Activated CD4-positive, alpha-beta memory T cell treated with anti-CD3 and anti-CD28 coated beads, Interleukin-2, amount 10 ng/mL, durations not matched to agents 7 days and 5 days (primary cell): ENCODE measurements at regions not wholly inside any gene's neighbourhood (a gene's known extent, or its start where the extent isn't known, plus 50 kb on each side); places are given as distances from the start of the nearest gene placed in this dataset.
"Not testable (repeated sequence)": the region's sequence is repeated elsewhere in the genome, so short reads cannot be mapped to it uniquely, and the experiment has no call there.

ENCODE experiments used
- CTCF ChIA-PET: fragments of 350-600 bp; sonication (Branson Sonifier 250); formaldehyde crosslinking; loops from one replicate; lab custom pipeline; 2021; ENCODE audit warnings: antibody characterized with exemption, inconsistent platforms; lab: Charles Lee
- POLR2A ChIA-PET: fragments of 350-600 bp; sonication (Branson Sonifier 250); formaldehyde crosslinking; loops from one replicate; lab custom pipeline; 2021; ENCODE audit warnings: antibody characterized with exemption; lab: Charles Lee
- DNase-seq: peaks from one replicate; pipeline ENCODE4 v3.0.0-alpha.2; 2020
- H3K27ac Mint-ChIP-seq: one replicate; pipeline ENCODE4 v1.8.0; 2021; ENCODE audit warnings: mild to moderate bottlenecking, mixed read lengths
- H3K27me3 Mint-ChIP-seq: one replicate; pipeline ENCODE4 v1.8.0; 2021; ENCODE audit warnings: mixed read lengths
- H3K36me3 Mint-ChIP-seq: one replicate; pipeline ENCODE4 v1.8.0; 2021; ENCODE audit warnings: low read depth, mixed read lengths
- H3K4me1 Mint-ChIP-seq: one replicate; pipeline ENCODE4 v1.8.0; 2021; ENCODE audit warnings: mixed read lengths
- H3K4me3 Mint-ChIP-seq: one replicate; pipeline ENCODE4 v1.8.0; 2021; ENCODE audit warnings: mild to moderate bottlenecking, mixed read lengths
- H3K9me3 Mint-ChIP-seq: one replicate; pipeline ENCODE4 v1.8.0; 2021; ENCODE audit warnings: mixed read lengths

GRCh38 chr18:34364699-34365098, 140.0 kb upstream of the NOL4 start:
- Mint-ChIP-seq H3K36me3 (no peaks in the 10 kb centered on the region), H3K9me3 (peaks cover 2% of the 10 kb centered on the region), H3K4me3 (no peak overlapping the region), H3K4me1 (no peaks in the 10 kb centered on the region), H3K27me3 (no peaks in the 10 kb centered on the region), H3K27ac (no peak overlapping the region)
- ChIA-PET POLR2A (no interaction called here), CTCF (no interaction called here)
- DNase-seq = no peak

GRCh38 chr18:34370704-34371395, 146.1 kb upstream of the NOL4 start:
- DNase-seq = no peak
- Mint-ChIP-seq H3K27me3 (no peaks in the 10 kb centered on the region), H3K4me3 (no peak overlapping the region), H3K27ac (no peak overlapping the region), H3K36me3 (no peaks in the 10 kb centered on the region), H3K9me3 (peaks cover 2% of the 10 kb centered on the region), H3K4me1 (no peaks in the 10 kb centered on the region)
- POLR2A ChIA-PET = no interaction called here
- CTCF ChIA-PET = no interaction called here

- no peaks in the 10 kb centered on the region for H3K36me3 Mint-ChIP-seq
- no peaks in the 10 kb centered on the region for H3K27me3 Mint-ChIP-seq
- CTCF ChIA-PET = no interaction called here
- POLR2A ChIA-PET = no interaction called here
- H3K4me3 Mint-ChIP-seq = no peak overlapping the region
- no peak for DNase-seq
- no peak overlapping the region for H3K27ac Mint-ChIP-seq
- no peaks in the 10 kb centered on the region for H3K9me3 Mint-ChIP-seq
- H3K4me1 Mint-ChIP-seq = no peaks in the 10 kb centered on the region
Measured at GRCh38 chr18:34380326-34380725, 155.6 kb upstream of the NOL4 start.

GRCh38 chr18:34385311-34385710, 160.6 kb upstream of the NOL4 start:
- no peak for DNase-seq
- no peaks in the 10 kb centered on the region for H3K36me3 Mint-ChIP-seq
- ChIA-PET CTCF (no interaction called here), POLR2A (no interaction called here)
- no peak overlapping the region for H3K4me3 Mint-ChIP-seq
- no peak overlapping the region for H3K27ac Mint-ChIP-seq
- H3K4me1 Mint-ChIP-seq = no peaks in the 10 kb centered on the region
- H3K27me3 Mint-ChIP-seq = no peaks in the 10 kb centered on the region
- H3K9me3 Mint-ChIP-seq = no peaks in the 10 kb centered on the region

GRCh38 chr18:34386803-34387202, 162.1 kb upstream of the NOL4 start:
- ChIA-PET CTCF (no interaction called here), POLR2A (no interaction called here)
- H3K4me1 Mint-ChIP-seq = no peaks in the 10 kb centered on the region
- H3K4me3 Mint-ChIP-seq = no peak overlapping the region
- no peaks in the 10 kb centered on the region for H3K36me3 Mint-ChIP-seq
- no peak for DNase-seq
- no peaks in the 10 kb centered on the region for H3K9me3 Mint-ChIP-seq
- H3K27ac Mint-ChIP-seq = no peak overlapping the region
- no peaks in the 10 kb centered on the region for H3K27me3 Mint-ChIP-seq

DNA sequence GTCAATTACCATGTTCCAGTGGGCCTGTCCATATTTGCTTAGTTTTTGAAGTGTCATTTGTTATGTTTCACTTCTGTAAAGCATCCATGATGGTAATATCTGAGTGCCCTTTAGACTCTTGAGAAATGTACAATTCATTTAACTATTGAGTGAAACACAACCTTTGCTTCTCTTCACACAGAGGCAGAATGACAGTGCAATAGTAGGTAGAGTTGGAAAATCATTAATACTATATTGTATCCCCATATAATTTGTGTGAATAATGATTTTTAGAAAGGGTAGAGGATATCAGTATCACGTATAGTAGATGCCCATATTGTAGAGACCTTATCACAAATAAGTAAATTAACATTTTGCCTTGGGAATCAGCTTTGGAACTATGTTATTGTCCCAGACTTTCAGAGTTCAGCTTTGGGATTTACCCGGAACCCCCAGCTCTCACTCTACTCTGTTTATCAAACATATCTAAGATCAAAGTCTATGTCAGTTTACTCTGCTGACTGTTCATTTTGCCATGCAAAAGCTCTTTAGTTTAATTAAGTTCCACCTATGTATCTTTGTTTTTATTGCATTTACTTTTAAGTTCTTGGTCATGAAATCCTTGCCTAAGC, 172.7 kb upstream of the NOL4 start:
- H3K4me3 Mint-ChIP-seq = no peak overlapping the region
- no peak overlapping the region for H3K27ac Mint-ChIP-seq
- ChIA-PET POLR2A (no interaction called here), CTCF (no interaction called here)
- no peaks in the 10 kb centered on the region for H3K4me1 Mint-ChIP-seq
- H3K36me3 Mint-ChIP-seq = no peaks in the 10 kb centered on the region
- no peak for DNase-seq
- H3K9me3 Mint-ChIP-seq = peaks cover 9% of the 10 kb centered on the region
- H3K27me3 Mint-ChIP-seq = no peaks in the 10 kb centered on the region

- ChIA-PET POLR2A (no interaction called here), CTCF (no interaction called here)
- no peak overlapping the region for H3K4me3 Mint-ChIP-seq
- H3K27me3 Mint-ChIP-seq = no peaks in the 10 kb centered on the region
- peaks cover 9% of the 10 kb centered on the region for H3K9me3 Mint-ChIP-seq
- no peak overlapping the region for H3K27ac Mint-ChIP-seq
- no peak for DNase-seq
- H3K36me3 Mint-ChIP-seq = no peaks in the 10 kb centered on the region
- no peaks in the 10 kb centered on the region for H3K4me1 Mint-ChIP-seq
Measured at GRCh38 chr18:34399892-34400291, 175.2 kb upstream of the NOL4 start.

- DNase-seq = no peak
- Mint-ChIP-seq H3K4me1 (no peaks in the 10 kb centered on the region), H3K9me3 (peaks cover 6% of the 10 kb centered on the region), H3K36me3 (no peaks in the 10 kb centered on the region), H3K27ac (no peak overlapping the region), H3K4me3 (no peak overlapping the region), H3K27me3 (no peaks in the 10 kb centered on the region)
- ChIA-PET CTCF (no interaction called here), POLR2A (no interaction called here)
Measured at GRCh38 chr18:34400834-34401233, 176.1 kb upstream of the NOL4 start.

GRCh38 chr18:34401775-34402174, 177.1 kb upstream of the NOL4 start:
- no peaks in the 10 kb centered on the region for H3K4me1 Mint-ChIP-seq
- peaks cover 7% of the 10 kb centered on the region for H3K9me3 Mint-ChIP-seq
- no peak overlapping the region for H3K27ac Mint-ChIP-seq
- H3K27me3 Mint-ChIP-seq = no peaks in the 10 kb centered on the region
- H3K4me3 Mint-ChIP-seq = no peak overlapping the region
- DNase-seq = no peak
- H3K36me3 Mint-ChIP-seq = no peaks in the 10 kb centered on the region
- CTCF ChIA-PET = no interaction called here
- POLR2A ChIA-PET = no interaction called here

GRCh38 chr18:34407471-34407870, 182.8 kb upstream of the NOL4 start:
- H3K36me3 Mint-ChIP-seq, POLR2A ChIA-PET, H3K9me3 Mint-ChIP-seq, H3K4me3 Mint-ChIP-seq, DNase-seq, CTCF ChIA-PET, H3K27me3 Mint-ChIP-seq, H3K27ac Mint-ChIP-seq, H3K4me1 Mint-ChIP-seq: not testable (repeated sequence)

GRCh38 chr18:34411952-34412351, 187.2 kb upstream of the NOL4 start:
- no peaks in the 10 kb centered on the region for H3K27me3 Mint-ChIP-seq
- H3K27ac Mint-ChIP-seq = no peak overlapping the region
- no peaks in the 10 kb centered on the region for H3K4me1 Mint-ChIP-seq
- H3K36me3 Mint-ChIP-seq = no peaks in the 10 kb centered on the region
- peaks cover 6% of the 10 kb centered on the region for H3K9me3 Mint-ChIP-seq
- POLR2A ChIA-PET = no interaction called here
- CTCF ChIA-PET = no interaction called here
- DNase-seq = no peak
- no peak overlapping the region for H3K4me3 Mint-ChIP-seq

GRCh38 chr18:34431042-34431441, 206.3 kb upstream of the NOL4 start:
- no peak overlapping the region for H3K4me3 Mint-ChIP-seq
- H3K36me3 Mint-ChIP-seq = no peaks in the 10 kb centered on the region
- H3K4me1 Mint-ChIP-seq = no peaks in the 10 kb centered on the region
- H3K9me3 Mint-ChIP-seq = peaks cover 16% of the 10 kb centered on the region
- ChIA-PET POLR2A (no interaction called here), CTCF (no interaction called here)
- H3K27ac Mint-ChIP-seq = no peak overlapping the region
- DNase-seq = no peak
- H3K27me3 Mint-ChIP-seq = no peaks in the 10 kb centered on the region

DNA sequence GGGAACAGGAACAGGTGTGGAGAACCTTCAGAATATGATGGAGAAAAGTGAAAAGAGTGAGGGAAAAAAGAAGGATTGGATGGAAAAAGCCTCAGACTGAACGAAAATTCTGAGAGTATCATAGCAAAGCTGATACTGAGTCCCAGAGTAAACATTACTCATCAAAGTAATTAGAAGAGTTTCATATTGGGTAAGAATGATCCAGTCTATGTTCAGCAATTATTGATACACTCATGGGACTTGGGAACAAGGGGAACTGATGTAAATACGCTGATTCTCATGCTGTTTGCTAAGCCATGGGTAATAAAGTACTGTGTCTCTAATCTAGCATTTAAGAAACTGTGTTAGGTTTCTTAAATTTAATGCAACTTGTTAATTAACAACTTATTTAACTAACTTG, 219.9 kb upstream of the NOL4 start:
- Mint-ChIP-seq H3K36me3 (no peaks in the 10 kb centered on the region), H3K27ac (no peak overlapping the region), H3K27me3 (no peaks in the 10 kb centered on the region), H3K4me3 (no peak overlapping the region), H3K4me1 (no peaks in the 10 kb centered on the region), H3K9me3 (peaks cover 13% of the 10 kb centered on the region)
- POLR2A ChIA-PET = no interaction called here
- no peak for DNase-seq
- CTCF ChIA-PET = no interaction called here

- Mint-ChIP-seq H3K27ac (no peak overlapping the region), H3K4me3 (no peak overlapping the region), H3K4me1 (no peaks in the 10 kb centered on the region), H3K36me3 (no peaks in the 10 kb centered on the region), H3K27me3 (no peaks in the 10 kb centered on the region), H3K9me3 (peaks cover 17% of the 10 kb centered on the region)
- POLR2A ChIA-PET = no interaction called here
- CTCF ChIA-PET = no interaction called here
- DNase-seq = no peak
Measured at GRCh38 chr18:34448662-34449061, 223.9 kb upstream of the NOL4 start.
